NCI-H146 treated with DMSO at 0.1 percent for 48 hours (cell line): ENCODE measurements at regions not wholly inside any gene's neighbourhood (a gene's known extent, or its start where the extent isn't known, plus 50 kb on each side); places are given as distances from the start of the nearest gene placed in this dataset.
A peak's percentile ranks its signal among the peaks of the same experiment; 100 is the strongest.
"Not testable (repeated sequence)": the region's sequence is repeated elsewhere in the genome, so short reads cannot be mapped to it uniquely, and the experiment has no call there.

Experiments used
- DNase-seq: peaks from one replicate; lab custom pipeline; 2025; ENCODE audit not compliant: unreplicated experiment; lab: John Stamatoyannopoulos, UW

DNA sequence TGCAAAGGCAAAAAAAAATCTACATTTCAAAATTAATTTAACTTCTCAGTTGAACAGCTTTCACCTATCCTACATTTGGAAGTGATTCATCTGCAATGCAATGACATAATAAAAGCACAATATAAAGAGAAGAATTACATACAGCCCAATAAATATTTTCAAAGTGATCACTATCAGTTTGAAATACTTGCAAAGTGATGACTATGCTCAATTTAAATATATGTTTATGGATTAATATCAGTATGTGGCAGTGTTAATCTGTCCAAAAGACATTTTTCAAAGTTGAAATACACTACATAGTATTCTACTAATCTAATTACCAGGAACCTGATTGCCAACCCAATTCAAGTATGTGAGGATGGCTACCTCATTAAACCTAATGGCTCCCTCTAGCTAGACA lies 460.7 kb upstream of the ATXN7L3B start:
- DNase-seq, result no peak

DNA sequence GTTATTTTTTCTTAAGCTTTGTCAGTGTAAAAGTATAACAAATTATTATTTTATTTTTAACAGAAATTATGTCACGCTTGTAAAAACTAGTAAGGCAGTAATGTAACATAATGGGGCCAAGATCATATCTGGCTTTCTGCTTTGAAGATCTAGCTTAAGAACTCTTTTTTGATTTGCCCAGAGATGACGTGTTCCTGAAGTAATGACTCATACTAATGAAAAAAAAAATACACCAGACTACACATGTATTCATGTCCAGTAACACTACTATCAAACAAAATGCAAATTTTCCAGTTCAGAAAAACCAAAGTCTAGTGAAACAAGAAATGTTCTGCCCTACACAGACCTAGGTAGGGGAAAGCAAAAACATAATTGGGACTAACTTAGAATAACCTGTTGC lies 432.2 kb upstream of the ATXN7L3B start:
- no peak for DNase-seq

DNA sequence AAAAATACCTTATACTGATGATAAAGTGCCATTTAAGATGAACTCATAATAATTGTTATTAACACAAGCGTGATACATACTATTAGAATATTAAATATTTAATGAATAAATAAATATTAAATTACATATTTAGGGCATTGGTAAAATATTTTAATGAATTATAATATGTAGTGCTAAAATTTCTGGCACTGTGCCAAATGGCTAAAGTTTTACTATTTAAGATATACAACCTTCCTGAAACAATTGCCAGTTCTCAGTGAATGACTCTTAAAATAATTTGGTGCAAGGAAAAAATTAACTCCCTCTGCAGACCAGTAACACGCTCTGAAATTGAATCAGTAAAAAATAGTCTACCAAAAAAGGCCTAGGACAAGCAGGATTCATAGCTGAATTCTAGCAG lies 428.9 kb upstream of the ATXN7L3B start:
- DNase-seq, result no peak

DNA sequence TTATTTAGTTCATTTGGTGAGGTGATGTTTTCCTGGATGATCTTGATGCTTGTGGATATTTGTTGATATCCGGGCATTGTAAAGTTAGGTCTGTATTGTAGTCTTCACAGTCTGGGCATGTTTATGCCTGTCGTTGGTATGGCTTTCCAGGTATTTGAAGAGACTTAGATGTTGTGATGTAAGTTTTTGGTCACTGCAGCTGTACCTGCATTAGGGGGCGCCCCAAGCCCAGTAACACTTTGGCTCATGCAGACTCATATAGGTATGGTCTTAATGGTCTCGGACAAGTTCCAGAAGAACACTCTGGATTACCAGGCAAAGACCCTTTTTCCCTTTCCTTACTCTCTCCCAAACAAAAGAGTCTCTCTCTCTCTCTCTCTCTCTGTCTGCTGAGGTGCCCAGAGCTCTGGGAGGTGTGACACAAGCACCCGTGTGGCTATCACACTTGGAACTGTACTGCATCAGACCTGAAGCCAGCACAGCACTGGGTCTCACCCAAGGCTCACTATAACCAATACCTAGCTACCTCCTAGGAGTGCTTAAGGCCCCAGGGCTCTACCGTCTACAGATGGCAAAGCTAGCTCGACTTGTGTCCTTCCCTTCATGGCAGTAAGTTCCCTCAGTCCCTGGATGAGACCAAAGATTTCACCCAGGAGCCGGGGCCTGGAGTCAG lies 425.8 kb upstream of the ATXN7L3B start:
- no peak for DNase-seq

DNA sequence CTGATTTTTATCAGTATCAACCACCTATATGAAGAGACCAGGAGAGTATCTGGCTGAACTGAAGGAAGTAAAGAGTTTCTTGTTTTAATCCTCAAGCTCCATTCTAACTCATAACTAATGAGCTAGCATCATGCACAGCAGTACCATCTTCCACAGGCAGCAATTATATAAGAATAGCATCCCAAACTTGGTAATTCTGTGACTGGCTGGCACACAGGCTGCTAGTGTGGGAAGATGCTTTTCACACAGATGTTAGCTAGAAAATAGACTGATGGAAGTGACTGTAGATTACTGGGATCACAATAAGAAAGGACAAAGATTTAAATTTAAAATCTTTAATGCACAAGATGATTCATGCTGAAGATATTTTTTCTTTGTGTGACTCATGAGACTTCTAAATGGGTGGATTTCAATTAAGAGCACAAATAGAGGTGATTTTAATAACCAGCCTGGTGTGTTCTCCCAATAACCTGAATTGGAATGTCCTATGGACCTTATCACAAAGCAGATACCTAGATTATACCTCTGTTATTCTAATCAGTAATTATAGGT lies 417.7 kb upstream of the ATXN7L3B start:
- no peak for DNase-seq

DNA sequence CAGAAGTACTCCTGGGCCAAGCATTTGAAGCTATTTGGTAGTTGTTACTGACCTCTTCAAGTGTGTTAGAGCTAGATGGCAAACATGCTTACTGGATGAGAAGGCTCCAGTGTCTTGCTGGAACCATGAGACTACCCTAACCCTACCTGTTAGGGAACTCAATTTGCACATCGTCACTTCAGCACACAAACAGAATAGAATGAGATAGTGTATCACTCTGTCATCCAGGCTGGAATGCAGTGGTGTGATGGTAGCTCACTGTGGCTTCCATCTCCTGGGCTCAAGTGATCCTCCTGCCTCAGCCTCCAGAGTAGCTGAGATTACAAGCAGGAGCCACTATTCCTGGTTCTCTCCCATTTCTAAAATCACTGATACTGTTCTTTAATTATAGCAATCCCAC lies 417.0 kb upstream of the ATXN7L3B start:
- DNase-seq, result no peak

DNA sequence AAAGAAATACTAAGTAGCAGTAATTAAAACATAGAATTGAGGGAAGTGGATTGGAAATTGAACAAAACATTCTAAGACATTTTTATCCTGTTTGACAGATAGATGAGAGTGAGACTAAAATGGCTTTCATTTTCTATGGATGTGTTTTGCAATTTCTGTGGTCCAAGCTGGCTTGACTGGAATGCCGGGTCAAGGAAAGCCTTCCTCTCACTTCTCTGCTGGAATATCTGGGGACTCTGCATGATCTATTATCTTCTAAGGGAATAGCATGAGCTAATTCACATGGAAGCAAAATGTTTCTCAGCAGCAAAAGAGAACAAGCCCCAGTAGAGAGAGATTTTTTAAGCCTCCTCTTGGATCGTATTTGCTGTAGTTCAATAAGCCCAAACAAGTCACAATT lies 407.9 kb upstream of the ATXN7L3B start:
- no peak for DNase-seq

DNA sequence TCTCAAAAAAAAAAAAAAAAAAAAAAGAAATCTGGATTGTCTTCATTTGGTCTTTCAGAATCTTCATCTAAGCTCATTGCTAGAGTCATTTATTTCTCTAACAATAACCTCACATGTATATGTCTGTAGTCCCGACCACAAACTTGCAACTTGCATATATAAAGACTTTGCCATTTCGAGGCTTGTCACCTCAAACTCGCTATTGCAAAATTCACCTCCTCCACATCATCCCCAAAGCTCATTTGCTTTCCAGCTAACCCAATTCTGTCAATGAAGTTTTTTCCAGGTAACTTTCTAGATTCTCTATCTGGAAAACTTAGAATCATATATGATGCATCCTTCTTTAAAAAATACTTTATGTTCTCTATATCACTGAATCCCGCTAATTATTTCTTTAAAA lies 393.2 kb upstream of the ATXN7L3B start:
- no peak for DNase-seq

DNA sequence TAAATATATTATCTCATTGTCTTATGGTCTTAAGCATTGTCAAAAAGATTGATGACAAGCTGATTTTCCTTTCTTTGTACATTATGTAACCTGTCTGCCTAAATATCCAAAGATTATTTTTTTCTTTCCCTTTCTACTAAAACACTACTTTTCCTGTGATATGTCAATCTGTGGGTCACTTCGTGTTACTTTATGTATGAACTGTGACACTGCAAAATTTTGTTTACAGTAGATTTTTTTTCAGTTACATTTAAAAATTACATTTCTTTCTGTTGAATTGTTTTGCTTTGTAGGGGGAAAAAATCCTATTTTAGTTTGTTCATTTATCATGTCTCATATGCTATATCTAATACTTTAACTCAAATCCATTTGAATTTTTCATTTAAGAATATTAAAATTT lies 392.3 kb upstream of the ATXN7L3B start:
- no peak for DNase-seq

DNA sequence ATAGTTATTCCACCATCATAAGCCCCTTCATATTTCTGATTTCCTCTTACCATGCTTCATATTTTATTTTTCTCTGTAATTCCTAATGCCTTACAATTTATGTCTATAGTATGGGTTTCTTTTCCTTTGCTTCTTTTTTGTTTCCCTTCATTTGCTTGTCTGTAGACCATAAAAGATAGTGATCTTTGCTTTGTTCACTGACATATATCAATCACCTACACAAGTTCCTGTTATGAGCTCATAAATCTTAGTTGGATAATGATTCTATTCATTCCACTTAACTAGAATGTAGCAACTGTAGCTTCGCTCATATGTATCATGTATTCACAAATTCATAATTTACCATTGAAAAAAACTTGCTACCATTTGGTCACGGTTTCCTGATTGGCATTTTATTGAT lies 388.8 kb upstream of the ATXN7L3B start:
- no peak for DNase-seq

DNA sequence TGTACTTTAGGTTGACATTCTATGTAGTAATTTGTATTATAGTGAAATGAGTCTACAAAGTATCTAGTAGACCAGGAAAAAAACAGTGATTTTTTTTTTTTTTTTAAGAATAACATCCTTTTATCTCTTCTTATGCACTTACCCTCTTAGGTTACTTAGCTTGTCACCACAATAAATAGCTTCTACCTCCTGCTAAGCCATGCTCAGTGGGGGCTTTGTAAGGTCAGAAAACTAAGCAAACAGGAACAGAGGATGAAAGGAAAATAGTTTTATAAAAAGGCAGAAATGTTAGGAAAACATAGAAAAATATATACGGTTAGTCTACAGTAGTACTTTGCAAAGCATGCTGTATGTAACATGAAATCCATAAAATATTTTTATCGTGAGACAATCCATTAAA lies 385.3 kb upstream of the ATXN7L3B start:
- DNase-seq, result peak; percentile 45

DNA sequence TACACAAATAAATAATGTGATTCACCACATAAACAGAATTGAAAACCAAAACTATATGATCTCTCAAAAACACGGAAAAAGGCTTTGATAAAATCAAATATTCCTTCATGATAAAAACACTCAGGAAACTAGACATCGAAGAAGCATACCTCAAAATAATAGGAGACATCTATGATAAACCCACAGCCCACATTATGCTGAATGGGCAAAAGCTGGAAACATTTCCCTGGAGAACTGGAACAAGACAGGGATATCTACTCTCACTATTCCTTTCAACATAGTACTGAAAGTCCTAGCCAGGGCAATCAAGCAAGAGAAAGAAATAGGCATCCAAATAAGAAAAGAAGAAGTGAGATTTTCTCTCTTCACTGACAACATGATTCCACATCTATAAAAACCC lies 371.5 kb upstream of the ATXN7L3B start:
- DNase-seq, result no peak

DNA sequence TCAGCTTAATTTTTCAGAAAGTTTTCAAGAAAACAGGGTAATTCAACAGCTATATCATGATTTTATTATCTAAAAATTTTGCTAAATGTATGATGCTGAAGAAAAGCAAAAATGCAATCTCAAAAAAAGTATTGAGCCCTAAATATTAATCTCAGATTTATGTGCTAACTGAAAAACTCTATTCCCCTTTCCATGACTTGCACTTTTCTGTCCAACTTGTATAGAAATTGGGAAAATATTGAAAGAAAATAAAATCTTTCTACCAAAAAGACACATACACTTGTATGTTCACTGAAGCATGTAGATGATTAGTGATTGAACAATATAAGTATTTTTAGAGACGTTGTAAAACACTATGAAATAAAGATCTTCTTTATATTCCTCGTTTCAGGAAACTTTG lies 368.0 kb upstream of the ATXN7L3B start:
- DNase-seq, result no peak

DNA sequence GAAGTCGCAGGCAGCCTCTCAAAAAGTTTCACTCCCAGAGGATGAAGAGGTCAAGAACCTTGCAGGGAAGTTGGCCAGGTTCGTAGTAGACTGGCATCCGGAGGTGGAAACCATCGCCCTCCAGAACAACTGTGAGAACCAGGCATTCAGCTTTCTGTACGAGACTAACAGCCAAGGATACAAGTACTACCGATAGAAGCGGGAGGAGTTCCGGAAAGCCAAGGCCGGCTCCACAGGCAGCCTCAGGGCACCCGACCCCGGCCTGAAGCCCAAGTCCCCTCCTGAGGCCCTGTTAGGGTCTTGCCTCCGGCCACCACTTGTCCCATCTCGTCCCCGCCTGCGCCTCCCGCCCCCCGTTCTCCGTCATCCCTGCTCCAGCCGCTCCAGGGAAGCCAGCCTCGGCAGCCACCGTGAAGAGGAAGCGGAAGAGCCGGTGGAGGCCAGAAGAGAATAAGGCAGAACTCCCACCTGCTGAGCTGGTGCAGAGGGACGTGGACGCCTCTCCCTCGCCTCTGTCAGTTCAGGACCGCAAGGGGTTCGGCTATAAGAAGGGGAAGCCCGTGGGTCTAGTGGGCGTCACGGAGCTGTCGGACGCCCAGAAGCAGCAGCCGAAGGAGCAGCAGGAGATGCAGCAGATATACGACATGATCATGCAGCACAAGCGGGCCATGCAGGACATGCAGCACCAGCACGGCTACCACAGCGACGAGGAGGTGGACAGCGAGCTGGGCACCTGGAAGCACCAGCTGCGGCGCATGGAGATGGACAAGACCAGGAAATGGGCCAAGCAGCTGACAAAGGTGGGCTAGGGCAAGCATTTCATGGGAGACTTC lies 366.8 kb upstream of the ATXN7L3B start:
- DNase-seq, result peak; percentile 64

DNA sequence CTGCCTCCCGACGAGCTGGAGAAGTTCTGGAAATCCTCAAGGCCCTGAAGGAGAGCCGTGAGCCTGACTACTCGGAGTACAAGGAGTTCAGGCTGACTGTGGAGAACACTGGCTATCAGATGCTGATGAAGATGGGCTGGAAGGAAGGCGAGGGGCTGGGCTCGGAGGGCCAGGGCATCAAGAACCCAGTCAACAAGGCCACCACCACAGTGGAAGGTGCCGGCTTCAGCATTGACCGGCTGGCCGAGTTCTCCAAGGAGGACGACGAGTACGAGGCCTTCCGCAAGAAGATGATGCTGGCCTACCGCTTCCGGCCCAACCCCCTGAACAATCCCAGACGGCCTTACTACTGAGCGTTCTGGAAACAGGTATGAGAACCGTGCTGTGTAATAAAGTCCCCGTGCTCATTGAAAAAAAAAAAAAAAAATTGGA lies 366.1 kb upstream of the ATXN7L3B start:
- peak; percentile 52 for DNase-seq

DNA sequence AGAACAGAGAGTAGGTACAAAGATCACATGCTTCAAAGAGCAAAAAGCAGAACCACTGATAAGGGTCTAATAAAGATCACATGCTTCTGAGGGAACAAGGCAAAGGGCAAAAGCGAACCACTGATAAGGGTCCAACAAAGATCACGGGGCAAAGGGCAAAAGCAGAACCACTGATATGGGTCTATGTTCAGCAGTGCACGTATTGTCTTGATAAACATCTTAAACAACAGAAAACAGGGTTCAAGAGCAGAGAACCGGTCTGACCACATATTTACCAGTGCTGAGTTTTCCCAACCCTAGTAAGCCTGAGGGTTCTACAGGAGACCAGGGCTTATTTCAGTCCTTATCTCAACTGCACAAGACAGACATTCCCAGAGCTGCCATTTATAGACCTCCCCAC lies 362.7 kb upstream of the ATXN7L3B start:
- DNase-seq, result not testable (repeated sequence)

DNA sequence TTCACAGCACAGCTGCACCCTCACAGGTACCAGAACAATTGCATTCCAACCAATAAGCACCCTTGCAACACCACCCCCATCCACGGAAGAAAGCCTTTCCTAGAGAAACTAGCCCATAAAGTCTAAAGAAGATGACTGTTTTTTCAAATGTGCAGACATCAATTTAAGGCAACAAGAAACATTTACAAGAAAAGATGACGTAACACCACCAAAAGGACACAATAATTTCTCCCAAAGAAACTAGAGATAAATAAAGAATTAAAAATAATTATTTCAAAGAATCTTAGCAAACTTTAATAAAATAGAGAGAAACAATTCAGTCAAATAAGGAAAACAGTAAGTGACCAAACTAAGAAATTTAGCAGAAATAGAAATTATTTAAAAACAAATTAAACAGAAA lies 352.3 kb upstream of the ATXN7L3B start:
- DNase-seq, result no peak

DNA sequence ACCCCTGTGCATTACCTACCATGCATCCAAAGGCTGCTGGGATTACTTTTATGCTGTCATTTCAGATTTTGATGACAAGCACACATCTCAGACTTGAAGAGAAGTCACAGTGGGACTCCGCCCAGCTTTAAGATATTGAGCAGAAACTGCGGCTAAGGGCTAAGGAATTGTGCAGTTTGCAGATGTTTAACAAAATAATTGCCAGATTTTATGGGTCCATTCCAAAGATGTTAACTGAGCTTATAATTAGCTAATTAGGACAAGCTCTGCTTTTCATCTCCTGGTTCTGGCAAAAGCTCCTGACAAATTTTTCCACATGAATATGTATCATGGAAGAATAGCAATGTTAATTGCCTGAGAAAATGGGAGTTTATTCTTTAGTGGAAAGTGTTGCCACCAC lies 344.4 kb upstream of the ATXN7L3B start:
- no peak for DNase-seq

DNA sequence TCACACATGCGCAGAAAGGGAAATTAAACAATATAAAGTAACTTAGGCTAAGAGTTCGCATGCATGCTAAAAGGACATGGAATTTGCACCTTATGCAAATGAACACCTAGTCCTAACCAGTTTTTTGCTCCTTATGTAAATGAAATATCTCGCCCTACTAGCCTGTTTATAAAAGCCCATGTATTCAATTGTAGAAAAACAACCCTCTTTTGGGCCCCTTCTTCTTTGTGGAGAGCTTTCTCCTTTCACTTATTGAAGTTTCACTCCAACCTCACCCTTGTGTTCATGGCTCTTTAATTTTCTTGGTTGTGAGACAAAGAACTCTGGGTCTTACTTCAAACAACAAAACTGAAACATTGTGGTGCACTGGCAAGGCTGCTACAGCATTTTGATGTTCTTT lies 333.4 kb upstream of the ATXN7L3B start:
- DNase-seq, result no peak

DNA sequence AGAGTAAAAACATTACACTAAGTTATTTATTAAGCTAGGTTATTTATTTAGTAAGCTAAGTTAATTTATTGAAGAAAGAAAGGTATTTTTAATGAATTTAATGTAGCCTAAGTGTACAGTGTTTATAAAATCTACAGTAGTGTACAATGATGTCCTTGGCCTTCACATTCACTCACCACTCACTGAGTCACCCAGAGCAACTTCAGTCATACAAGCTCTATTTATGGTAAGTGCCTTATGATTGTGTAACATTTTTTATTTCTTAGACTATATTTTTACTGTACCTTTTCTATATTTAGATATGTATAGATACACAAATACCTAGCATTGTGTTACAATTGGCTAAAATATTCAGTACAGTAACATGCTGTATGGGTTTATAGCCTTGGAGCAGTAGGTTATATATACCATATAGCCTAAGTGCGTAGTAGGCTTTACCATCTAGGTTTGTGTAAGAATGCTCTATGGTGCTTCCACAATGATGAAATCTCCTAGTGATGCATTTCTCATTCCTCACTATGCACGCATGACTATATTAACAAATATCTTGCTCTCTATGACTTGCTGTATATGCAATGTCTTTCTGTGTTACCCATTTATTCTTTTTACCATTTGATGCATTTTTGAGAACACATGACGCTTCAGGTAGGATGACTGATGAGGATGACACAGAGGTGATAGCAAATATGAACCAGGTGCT lies 309.6 kb upstream of the ATXN7L3B start:
- no peak for DNase-seq

DNA sequence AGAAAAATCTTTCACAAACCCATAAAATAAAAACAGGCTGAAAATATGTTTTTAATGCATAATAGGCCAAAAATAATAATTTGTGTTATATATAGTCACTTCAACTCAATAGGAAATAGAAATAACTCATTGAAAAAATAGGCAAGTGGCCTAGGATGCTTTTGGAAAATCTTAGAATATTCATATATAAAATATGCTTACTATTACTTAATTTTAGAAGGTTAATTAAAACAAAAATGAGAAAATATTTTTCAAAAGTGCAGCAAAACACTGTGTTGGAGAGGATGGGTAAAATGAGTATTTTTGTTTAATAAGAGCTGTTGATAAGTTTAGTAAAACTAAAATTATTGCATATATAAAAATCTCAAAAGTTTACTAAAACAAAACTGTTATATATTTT lies 308.0 kb upstream of the ATXN7L3B start:
- no peak for DNase-seq

DNA sequence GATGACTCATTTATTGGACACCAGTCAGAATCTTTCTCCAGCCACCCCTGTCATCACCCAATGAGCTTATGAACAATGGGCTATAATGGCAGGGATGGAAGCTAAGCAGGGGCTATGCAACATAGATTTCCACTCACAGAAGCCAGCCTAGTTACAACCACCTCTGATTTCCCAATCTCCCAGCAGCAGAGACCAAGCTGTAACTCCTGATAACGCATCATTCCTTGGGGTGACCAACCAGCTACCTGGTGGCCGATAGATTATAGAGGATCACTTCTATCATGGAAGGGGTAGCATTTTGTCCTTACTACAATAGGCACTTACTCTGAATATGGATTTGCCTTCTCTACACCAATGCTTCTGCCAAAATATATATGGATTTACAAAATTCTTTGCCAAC lies 302.3 kb upstream of the ATXN7L3B start:
- DNase-seq, result no peak
